ENCODE measurements at regions not wholly inside any gene's neighbourhood (a gene's known extent, or its start where the extent isn't known, plus 50 kb on each side); places are given as distances from the start of the nearest gene placed in this dataset.

- TF ChIP-seq CTCF (IDR thresholded peaks at IDR 0.05), result no peak
- no peak for TF ChIP-seq EZH2 (IDR thresholded peaks at IDR 0.05)
- no peak for TF ChIP-seq EZH2phosphoT487 (IDR thresholded peaks at IDR 0.05)
These were observed 75.2 kb upstream of the RASSF8 start for GRCh38 chr12:25883026-25883916.

Measured in neural progenitor cell (in vitro differentiated cells).